Fibroblast of peridontal ligament (primary cell): ENCODE measurements at regions not wholly inside any gene's neighbourhood (a gene's known extent, or its start where the extent isn't known, plus 50 kb on each side); places are given as distances from the start of the nearest gene placed in this dataset.
A peak's percentile ranks its signal among the peaks of the same experiment; 100 is the strongest.

Source experiments
- DNase-seq: peaks from one replicate; pipeline ENCODE4 v3.0.0-alpha.2; 2010; ENCODE audit errors: extremely low read depth

DNA sequence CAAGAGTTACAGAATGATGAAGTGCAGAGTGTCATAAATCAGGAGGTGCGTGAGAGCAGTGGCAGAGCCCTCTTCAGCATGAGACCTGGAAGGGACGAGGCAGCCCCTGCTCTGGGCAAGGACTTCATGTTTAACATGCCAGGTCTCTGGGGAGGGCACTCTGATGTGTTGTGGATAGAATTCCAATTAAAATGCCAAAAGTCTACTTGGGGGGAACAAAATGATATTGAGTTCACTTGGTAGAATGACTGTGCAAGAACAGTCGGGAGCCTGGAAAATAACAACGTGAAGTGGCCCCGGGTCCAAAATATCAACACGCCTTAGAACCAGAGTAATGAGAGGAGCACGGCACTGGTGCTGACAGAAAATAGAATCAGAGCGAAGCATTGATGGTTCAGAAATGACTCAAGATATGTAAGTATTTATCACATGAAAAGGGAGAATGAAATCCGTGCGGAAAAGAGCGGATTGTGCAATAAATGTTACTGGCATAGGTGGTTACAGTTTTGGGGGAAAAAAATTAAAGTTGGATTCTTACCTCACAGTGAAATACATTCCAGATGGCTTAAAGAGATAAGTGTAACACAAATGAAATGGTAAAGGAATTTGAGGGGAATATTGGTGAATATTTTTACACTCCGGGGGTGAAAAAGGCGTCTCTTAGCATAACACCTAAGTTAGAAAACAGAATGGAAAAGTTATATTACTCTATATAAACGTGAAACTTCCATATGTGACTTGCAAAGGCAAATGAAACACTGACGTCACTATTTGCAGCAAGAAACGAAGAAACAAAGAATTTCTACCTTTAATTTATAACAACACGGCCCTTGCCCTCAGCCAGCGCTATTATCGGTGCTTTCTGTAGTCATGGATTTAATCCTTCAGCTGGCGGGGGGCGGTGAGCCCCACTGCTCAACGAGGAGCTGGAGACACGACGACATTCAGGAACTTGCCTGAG, 159.4 kb upstream of the TWIST2 start:
- DNase-seq, result peak; percentile 34

- no peak for DNase-seq
Observed at GRCh38 chr2:238689331-238689730, 158.6 kb upstream of the TWIST2 start.

GRCh38 chr2:238689871-238690389, 158.0 kb upstream of the TWIST2 start:
- DNase-seq, result no peak

DNA sequence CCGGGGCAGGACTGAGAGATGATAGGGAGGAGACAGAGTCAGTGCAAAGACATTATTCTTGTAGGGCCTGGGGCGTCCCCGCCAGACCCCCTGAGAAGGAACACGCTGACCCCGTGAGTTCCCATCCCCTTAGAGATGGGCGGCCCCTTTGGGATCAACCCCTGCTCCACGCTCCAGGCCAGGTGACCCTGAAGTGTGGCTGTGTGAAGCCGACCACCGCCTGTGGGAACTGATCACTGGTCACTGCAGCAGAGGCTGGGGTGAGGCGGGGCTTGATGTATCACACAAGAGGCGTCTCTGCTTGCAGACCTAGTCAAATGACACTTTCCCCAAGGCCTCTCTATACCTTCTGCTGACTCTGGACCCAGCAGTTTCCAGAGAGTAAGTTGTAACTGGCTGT, 157.4 kb upstream of the TWIST2 start:
- no peak for DNase-seq

GRCh38 chr2:238691596-238692491, 156.0 kb upstream of the TWIST2 start:
- no peak for DNase-seq

GRCh38 chr2:238692562-238692961, 155.3 kb upstream of the TWIST2 start:
- no peak for DNase-seq

- DNase-seq, result no peak
Observed at GRCh38 chr2:238693337-238694093, 154.4 kb upstream of the TWIST2 start.

DNA sequence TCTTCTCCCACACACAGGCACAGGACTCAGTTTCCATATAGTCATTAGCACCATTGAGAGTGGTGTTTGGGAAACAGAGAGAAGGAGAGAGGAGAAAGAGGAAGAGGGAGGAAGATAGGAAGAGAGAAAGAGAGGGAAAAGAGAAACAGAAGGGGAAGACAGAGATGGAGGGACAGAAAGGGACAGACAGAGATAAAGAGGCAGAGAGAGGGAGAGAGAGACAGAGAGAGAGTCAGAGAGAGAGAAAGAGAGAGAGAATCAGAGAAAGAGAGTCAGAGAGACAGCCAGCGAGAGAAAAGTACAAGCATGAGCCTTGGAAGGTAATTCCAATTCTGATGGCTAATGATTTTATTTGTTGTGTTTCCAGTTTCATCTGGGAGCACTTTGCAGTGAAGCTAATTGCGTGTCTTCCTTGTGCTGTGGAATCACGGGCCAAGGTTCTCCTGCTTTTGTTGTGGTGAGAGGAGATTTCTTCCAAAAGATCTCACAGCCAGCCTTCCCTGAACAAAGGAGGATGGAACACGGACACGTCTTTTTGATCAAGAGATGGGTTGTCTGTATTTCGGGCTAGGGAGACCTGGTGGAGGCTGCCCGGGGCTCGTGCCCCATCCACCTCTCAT, 153.6 kb upstream of the TWIST2 start:
- no peak for DNase-seq

GRCh38 chr2:238694922-238695321, 153.0 kb upstream of the TWIST2 start:
- DNase-seq, result no peak

GRCh38 chr2:238695538-238695937, 152.3 kb upstream of the TWIST2 start:
- no peak for DNase-seq

GRCh38 chr2:238696331-238696730, 151.6 kb upstream of the TWIST2 start:
- DNase-seq, result no peak

- no peak for DNase-seq
Observed at GRCh38 chr2:238696786-238697185, 151.1 kb upstream of the TWIST2 start.

GRCh38 chr2:238697193-238698071, 150.5 kb upstream of the TWIST2 start:
- DNase-seq, result no peak

DNA sequence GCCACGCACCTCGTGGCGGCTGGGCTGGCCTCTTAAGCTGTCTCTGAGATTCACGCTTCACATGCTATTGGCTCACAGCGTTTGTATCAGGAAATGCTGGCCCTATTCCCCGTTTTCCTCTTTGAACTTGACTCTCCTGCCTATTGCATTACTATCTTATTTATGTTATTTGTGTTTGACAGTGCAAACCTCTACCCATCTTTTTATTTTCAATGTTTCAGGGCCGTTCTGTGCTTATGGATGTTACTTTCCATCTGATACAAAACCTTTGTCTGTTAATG, 149.9 kb upstream of the TWIST2 start:
- DNase-seq, result no peak

DNA sequence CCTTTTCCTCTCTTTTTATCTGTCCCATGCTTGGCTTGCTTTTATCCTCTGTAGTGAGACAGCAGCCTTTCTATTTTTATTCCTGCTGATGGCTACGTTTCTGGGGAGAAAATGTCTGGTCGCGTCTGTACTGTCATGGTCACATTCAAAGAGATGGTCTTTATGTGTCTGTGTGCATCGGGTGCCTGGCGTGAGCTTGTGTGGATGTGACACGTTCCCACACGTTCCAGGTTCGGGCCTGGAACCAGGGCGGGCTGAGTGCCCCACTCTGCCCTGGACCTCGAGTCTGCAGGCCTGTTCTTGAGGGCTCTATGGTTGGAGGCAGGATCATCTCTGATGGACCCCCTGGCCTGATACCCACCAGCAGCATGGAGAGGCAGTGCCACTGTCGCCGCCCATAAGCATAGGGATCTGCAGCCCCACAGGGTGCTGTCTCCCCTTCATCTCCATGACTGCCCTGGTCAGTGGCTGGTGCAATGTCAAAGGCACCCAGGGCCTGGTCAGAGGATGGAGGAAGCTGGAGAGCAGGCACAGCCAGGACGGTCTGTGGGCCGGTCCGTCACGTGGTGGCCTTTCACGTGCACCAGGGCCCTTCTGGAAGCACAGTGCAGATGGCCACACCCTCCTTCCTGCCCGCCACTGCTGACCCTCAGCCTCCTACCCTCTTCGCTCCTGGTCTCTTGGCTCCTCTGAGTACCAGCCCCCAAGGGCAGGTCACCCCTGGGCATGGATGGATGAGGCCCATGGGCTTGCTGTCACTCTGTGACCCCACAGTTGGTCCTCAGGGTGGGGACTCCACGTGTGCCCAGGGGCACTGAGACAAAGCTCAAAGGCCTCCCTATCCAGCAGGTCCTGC, 149.2 kb upstream of the TWIST2 start:
- DNase-seq, result no peak

DNA sequence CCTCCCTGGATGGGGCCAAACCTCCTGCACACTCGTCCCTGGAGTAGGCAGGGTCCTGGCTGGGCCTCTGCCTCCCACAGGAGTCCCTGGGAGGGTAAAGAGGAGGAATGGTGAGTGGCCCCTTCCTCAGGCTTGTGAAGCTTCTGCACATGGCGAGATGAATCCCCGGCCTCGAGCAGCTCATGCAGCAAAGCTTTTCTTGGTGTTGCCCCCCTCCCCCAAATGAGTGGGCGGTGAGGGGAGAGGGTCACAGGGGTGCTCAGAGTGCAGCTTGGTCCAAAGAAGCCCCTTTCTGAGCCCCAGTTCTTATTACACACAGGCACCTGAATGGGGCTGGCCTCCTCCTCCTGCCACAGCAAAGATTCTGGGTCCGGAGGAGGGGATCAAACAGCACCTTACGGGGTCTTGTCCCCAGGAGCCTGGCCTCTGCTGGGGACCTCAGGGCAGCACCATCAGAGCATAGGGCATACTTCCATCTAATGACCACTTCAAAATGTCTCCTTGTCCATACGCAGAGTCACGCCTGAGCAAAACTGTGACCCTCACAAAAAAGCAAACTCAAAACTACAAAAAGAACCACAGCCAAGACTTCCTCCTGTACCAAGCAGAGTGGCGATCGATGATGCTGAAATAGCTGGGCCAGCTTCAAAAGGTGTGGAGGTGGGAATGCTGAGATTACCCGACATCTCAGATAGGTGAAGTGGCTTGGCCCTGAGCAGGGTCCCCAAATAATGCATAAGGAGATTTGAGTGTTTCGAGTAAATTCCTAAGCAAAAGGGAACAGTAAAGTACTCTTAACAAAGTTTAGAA, 148.4 kb upstream of the TWIST2 start:
- DNase-seq, result no peak

DNA sequence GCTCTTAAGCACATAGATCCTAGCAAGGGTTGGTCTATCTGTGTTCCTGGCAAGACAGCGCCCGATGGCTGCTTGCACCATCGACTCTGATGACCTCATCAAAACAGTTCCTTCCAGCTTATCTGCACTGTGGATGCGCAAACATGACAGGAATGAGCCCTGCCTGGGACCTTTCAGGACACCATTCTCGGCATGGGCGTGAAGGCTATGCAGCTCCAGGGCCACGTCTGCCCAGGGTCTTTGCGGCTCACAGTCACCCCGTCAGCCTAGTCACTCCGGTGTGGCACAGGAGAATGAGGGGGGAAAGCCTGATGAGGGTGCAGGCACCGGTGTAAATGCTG, 147.8 kb upstream of the TWIST2 start:
- DNase-seq, result no peak

DNA sequence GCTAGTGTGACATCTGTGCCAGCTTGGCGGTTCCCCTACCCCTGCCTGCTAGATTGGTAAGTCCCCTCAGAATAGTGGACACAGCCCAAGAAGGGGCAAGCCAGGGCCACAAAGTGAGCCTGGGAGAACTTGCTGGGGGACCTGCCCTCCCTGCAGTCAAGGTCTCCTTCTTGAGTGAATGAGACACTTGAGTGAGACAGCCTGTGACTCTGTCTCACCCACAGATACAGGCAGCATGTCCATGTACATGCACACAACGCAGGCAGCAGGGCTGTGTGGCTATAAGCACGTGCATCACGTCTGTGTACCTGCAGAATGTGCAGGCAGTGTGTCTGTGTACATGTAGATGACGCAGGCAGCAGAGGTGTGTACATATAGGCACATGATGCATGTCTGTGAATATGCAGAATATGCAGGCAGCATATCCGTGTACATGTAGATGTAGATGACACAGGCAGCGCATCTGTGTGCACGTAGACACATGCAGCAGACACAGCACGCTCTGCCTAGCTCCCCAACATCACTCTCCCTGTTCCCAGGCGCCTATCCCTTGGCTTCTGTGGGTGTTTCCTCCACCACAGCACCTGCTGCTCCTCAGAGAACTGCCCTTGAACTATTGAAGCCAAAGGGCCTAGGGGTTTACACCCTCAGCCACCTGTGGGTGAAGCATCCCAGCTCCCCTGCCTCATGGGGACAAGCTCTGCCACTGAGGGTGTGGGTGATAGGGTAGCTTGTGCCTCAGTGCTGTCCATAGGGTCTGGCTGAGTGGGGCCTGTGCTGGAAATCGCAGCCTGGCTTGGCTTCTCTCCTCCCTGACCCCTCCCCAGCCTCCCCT, 147.2 kb upstream of the TWIST2 start:
- DNase-seq, result no peak
